Esophagus muscularis mucosa (tissue), 3 donors: ENCODE measurements at regions not wholly inside any gene's neighbourhood (a gene's known extent, or its start where the extent isn't known, plus 50 kb on each side); places are given as distances from the start of the nearest gene placed in this dataset.

ENCODE experiments used
- CTCF ChIP-seq, 3 experiments: fragments of 200-600 bp in 2 of 3; fragments of 450-650 bp in 1 of 3; sonication (generic) in 2 of 3; IDR thresholded peaks; one replicate each; pipeline ENCODE4 v1.5.1; 2017 to 2019; ENCODE audit warnings: antibody characterized with exemption in 3 of 3, mild to moderate bottlenecking in 2 of 3, moderate library complexity in 1 of 3
- POLR2A ChIP-seq: fragments of 450-650 bp; IDR thresholded peaks from one replicate; pipeline ENCODE4 v1.6.1; 2017; ENCODE audit warnings: antibody characterized with exemption, moderate library complexity, mild to moderate bottlenecking, low read depth

DNA sequence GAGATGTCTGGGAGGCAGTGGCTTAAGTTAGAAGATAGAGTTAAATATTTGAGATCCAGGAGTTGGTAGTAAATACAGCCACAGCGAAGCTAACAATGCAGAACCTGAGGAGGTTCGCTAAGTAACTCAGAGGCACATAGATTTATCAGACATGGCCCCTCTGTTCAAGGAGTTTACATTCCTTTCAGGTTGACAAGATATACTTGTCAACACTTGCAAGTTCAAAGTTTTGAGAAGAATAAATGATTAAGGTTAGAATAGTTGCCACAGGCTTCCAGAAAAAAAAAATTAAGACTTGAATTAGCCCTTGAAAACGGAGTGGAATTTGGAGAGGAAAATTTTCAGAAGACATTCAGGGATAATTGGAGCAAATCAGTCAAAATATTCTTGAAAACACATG is 658.3 kb upstream of the WWC1 start:
- no peak for TF ChIP-seq CTCF (IDR thresholded peaks at IDR 0.05)
- TF ChIP-seq POLR2A, result no peak
